ENCODE measurements at regions not wholly inside any gene's neighbourhood (a gene's known extent, or its start where the extent isn't known, plus 50 kb on each side); places are given as distances from the start of the nearest gene placed in this dataset.

- TF ChIP-seq, protein P1, sequence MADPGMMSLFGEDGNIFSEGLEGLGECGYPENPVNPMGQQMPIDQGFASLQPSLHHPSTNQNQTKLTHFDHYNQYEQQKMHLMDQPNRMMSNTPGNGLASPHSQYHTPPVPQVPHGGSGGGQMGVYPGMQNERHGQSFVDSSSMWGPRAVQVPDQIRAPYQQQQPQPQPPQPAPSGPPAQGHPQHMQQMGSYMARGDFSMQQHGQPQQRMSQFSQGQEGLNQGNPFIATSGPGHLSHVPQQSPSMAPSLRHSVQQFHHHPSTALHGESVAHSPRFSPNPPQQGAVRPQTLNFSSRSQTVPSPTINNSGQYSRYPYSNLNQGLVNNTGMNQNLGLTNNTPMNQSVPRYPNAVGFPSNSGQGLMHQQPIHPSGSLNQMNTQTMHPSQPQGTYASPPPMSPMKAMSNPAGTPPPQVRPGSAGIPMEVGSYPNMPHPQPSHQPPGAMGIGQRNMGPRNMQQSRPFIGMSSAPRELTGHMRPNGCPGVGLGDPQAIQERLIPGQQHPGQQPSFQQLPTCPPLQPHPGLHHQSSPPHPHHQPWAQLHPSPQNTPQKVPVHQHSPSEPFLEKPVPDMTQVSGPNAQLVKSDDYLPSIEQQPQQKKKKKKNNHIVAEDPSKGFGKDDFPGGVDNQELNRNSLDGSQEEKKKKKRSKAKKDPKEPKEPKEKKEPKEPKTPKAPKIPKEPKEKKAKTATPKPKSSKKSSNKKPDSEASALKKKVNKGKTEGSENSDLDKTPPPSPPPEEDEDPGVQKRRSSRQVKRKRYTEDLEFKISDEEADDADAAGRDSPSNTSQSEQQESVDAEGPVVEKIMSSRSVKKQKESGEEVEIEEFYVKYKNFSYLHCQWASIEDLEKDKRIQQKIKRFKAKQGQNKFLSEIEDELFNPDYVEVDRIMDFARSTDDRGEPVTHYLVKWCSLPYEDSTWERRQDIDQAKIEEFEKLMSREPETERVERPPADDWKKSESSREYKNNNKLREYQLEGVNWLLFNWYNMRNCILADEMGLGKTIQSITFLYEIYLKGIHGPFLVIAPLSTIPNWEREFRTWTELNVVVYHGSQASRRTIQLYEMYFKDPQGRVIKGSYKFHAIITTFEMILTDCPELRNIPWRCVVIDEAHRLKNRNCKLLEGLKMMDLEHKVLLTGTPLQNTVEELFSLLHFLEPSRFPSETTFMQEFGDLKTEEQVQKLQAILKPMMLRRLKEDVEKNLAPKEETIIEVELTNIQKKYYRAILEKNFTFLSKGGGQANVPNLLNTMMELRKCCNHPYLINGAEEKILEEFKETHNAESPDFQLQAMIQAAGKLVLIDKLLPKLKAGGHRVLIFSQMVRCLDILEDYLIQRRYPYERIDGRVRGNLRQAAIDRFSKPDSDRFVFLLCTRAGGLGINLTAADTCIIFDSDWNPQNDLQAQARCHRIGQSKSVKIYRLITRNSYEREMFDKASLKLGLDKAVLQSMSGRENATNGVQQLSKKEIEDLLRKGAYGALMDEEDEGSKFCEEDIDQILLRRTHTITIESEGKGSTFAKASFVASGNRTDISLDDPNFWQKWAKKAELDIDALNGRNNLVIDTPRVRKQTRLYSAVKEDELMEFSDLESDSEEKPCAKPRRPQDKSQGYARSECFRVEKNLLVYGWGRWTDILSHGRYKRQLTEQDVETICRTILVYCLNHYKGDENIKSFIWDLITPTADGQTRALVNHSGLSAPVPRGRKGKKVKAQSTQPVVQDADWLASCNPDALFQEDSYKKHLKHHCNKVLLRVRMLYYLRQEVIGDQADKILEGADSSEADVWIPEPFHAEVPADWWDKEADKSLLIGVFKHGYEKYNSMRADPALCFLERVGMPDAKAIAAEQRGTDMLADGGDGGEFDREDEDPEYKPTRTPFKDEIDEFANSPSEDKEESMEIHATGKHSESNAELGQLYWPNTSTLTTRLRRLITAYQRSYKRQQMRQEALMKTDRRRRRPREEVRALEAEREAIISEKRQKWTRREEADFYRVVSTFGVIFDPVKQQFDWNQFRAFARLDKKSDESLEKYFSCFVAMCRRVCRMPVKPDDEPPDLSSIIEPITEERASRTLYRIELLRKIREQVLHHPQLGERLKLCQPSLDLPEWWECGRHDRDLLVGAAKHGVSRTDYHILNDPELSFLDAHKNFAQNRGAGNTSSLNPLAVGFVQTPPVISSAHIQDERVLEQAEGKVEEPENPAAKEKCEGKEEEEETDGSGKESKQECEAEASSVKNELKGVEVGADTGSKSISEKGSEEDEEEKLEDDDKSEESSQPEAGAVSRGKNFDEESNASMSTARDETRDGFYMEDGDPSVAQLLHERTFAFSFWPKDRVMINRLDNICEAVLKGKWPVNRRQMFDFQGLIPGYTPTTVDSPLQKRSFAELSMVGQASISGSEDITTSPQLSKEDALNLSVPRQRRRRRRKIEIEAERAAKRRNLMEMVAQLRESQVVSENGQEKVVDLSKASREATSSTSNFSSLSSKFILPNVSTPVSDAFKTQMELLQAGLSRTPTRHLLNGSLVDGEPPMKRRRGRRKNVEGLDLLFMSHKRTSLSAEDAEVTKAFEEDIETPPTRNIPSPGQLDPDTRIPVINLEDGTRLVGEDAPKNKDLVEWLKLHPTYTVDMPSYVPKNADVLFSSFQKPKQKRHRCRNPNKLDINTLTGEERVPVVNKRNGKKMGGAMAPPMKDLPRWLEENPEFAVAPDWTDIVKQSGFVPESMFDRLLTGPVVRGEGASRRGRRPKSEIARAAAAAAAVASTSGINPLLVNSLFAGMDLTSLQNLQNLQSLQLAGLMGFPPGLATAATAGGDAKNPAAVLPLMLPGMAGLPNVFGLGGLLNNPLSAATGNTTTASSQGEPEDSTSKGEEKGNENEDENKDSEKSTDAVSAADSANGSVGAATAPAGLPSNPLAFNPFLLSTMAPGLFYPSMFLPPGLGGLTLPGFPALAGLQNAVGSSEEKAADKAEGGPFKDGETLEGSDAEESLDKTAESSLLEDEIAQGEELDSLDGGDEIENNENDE (IDR thresholded peaks at IDR 0.05; ENCODE audit: insufficient replicate concordance, low read length) = no peak
- TF ChIP-seq BCL11A (IDR thresholded peaks at IDR 0.05; ENCODE audit: low read depth in 2 of 2, low read length in 2 of 2) = no peak
These were observed 109.7 kb downstream of the PTPRS start (continued) for GRCh38 chr19:5230730-5231555.

All from H1 (cell line).